ENCODE measurements at regions not wholly inside any gene's neighbourhood (a gene's known extent, or its start where the extent isn't known, plus 50 kb on each side); places are given as distances from the start of the nearest gene placed in this dataset.

GRCh38 chr16:80033783-80034468, 433.4 kb upstream of the MAF start:
- DNase-seq = no peak

- DNase-seq = no peak
Observed at GRCh38 chr16:80029761-80030481, 429.4 kb upstream of the MAF start.

GRCh38 chr16:80029381-80029630, 428.8 kb upstream of the MAF start:
- no peak for DNase-seq

GRCh38 chr16:80028581-80029380, 428.2 kb upstream of the MAF start:
- no peak for DNase-seq

- DNase-seq = no peak
Observed at GRCh38 chr16:80027007-80027965, 426.7 kb upstream of the MAF start.

- DNase-seq = no peak
Observed at GRCh38 chr16:80025236-80025635, 424.7 kb upstream of the MAF start.

- no peak for DNase-seq
Observed at GRCh38 chr16:80024443-80024842, 423.9 kb upstream of the MAF start.

GRCh38 chr16:80023865-80024264, 423.3 kb upstream of the MAF start:
- no peak for DNase-seq

GRCh38 chr16:80019395-80019794, 418.9 kb upstream of the MAF start:
- DNase-seq = no peak

GRCh38 chr16:80018466-80018865, 417.9 kb upstream of the MAF start:
- no peak for DNase-seq

- DNase-seq = no peak
Observed at GRCh38 chr16:80016731-80017326, 416.3 kb upstream of the MAF start.

- no peak for DNase-seq
Observed at GRCh38 chr16:80015566-80015965, 415.0 kb upstream of the MAF start.

- no peak for DNase-seq
Observed at GRCh38 chr16:80014241-80014939, 413.9 kb upstream of the MAF start.

GRCh38 chr16:80012586-80012985, 412.0 kb upstream of the MAF start:
- no peak for DNase-seq

GRCh38 chr16:80009971-80010659, 409.6 kb upstream of the MAF start:
- no peak for DNase-seq

- no peak for DNase-seq
Observed at GRCh38 chr16:80008857-80009256, 408.3 kb upstream of the MAF start.

- no peak for DNase-seq
Observed at GRCh38 chr16:80007231-80007630, 406.7 kb upstream of the MAF start.

- no peak for DNase-seq
Observed at GRCh38 chr16:80006241-80007215, 406.0 kb upstream of the MAF start.

- no peak for DNase-seq
Observed at GRCh38 chr16:80004113-80004512, 403.6 kb upstream of the MAF start.

- no peak for DNase-seq
Observed at GRCh38 chr16:80002261-80002660, 401.7 kb upstream of the MAF start.

Data from midbrain (tissue), 1 donor.